Ishikawa (cell line): ENCODE measurements at regions not wholly inside any gene's neighbourhood (a gene's known extent, or its start where the extent isn't known, plus 50 kb on each side); places are given as distances from the start of the nearest gene placed in this dataset.

Source experiments
- CEBPB ChIP-seq: IDR thresholded peaks from 2 replicates; pipeline ENCODE4 v1.6.1; 2012
- CREB1 ChIP-seq: IDR thresholded peaks from 2 replicates; pipeline ENCODE4 v1.6.1; 2012; ENCODE audit warnings: low read depth
- EGR1 ChIP-seq: IDR thresholded peaks from 2 replicates; pipeline ENCODE4 v1.6.1; 2012
- EP300 ChIP-seq: IDR thresholded peaks from 2 replicates; pipeline ENCODE4 v1.6.1; 2012; ENCODE audit warnings: borderline replicate concordance
- FOXM1 ChIP-seq: IDR thresholded peaks from 2 replicates; pipeline ENCODE4 v1.6.1; 2012; ENCODE audit warnings: low read depth, borderline replicate concordance
- MAX ChIP-seq: IDR thresholded peaks from 2 replicates; pipeline ENCODE4 v1.6.1; 2012
- NFIC ChIP-seq: IDR thresholded peaks from 2 replicates; pipeline ENCODE4 v1.6.1; 2012
- RAD21 ChIP-seq: IDR thresholded peaks from 2 replicates; pipeline ENCODE4 v1.6.1; 2012; ENCODE audit warnings: low read depth
- REST ChIP-seq: IDR thresholded peaks from 2 replicates; pipeline ENCODE4 v1.6.1; 2012; ENCODE audit warnings: low read depth, mild to moderate bottlenecking
- TAF1 ChIP-seq: IDR thresholded peaks from 2 replicates; pipeline ENCODE4 v1.6.1; 2012; ENCODE audit warnings: low read depth, mild to moderate bottlenecking
- TCF12 ChIP-seq: IDR thresholded peaks from 2 replicates; pipeline ENCODE4 v1.6.1; 2012; ENCODE audit warnings: low read depth
- TEAD4 ChIP-seq: IDR thresholded peaks from 2 replicates; pipeline ENCODE4 v1.6.1; 2012
- USF1 ChIP-seq: IDR thresholded peaks from 2 replicates; pipeline ENCODE4 v1.6.1; 2012
- YY1 ChIP-seq: IDR thresholded peaks from 2 replicates; pipeline ENCODE4 v1.6.1; 2012; ENCODE audit warnings: low read depth
- ZBTB7A ChIP-seq: IDR thresholded peaks from 2 replicates; pipeline ENCODE4 v1.6.1; 2012; ENCODE audit warnings: low read depth

DNA sequence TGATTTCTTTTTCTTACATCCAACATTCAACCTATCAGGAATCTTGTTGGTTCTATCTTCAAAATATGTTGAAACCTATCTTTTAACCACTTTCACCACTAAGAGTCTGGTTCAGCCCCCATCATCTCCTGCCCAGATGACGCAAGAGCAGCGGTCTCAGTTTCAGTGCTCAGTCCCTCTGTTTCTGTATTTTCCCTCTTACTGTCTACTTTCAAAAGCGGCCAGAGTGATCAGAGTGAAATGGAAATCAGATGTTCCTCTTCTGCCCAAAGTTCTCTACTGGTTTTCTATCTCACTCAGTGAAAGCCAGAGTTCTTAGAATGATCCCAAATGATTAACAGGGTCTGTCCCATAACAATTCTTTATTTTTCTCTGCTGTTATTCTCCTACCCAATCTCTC, 147.9 kb upstream of the PDE7B start:
- no peak for TF ChIP-seq RAD21
- no peak for TF ChIP-seq USF1
- TF ChIP-seq REST, result no peak
- TF ChIP-seq FOXM1, result no peak
- TF ChIP-seq CEBPB, result no peak
- TF ChIP-seq MAX, result no peak
- TF ChIP-seq YY1, result no peak
- no peak for TF ChIP-seq TCF12
- no peak for TF ChIP-seq NFIC
- no peak for TF ChIP-seq EP300
- no peak for TF ChIP-seq TAF1
- TF ChIP-seq EGR1, result no peak
- TF ChIP-seq ZBTB7A, result no peak

- TF ChIP-seq RAD21, result no peak
Measured at GRCh38 chr6:135707426-135707825, 144.1 kb upstream of the PDE7B start.

DNA sequence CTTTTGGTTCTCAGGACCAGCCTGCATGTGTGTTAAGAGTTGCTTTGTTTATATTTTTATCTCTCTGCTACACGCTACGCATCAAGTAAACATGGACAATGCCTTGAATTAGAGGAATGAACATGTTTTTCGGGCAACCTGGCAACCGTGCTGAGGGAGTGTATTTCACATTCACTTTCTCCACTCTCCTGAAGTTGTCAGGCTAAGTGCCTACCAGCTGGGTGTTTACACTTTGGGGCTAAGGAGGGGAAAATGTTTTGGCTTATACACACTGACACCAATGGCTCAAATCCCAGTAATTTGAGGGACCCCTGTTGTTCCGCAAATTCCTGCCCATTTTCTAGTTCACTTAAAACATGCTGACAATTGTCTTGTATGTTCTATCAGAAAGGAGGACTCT, 141.5 kb upstream of the PDE7B start:
- no peak for TF ChIP-seq TAF1
- TF ChIP-seq NFIC, result no peak
- no peak for TF ChIP-seq CEBPB
- no peak for TF ChIP-seq FOXM1
- TF ChIP-seq TEAD4, result no peak
- TF ChIP-seq MAX, result no peak
- TF ChIP-seq EP300, result no peak
- no peak for TF ChIP-seq EGR1
- no peak for TF ChIP-seq USF1
- TF ChIP-seq CREB1, result no peak
- TF ChIP-seq YY1, result no peak
- no peak for TF ChIP-seq TCF12
- no peak for TF ChIP-seq REST
- TF ChIP-seq ZBTB7A, result no peak
- no peak for TF ChIP-seq RAD21

DNA sequence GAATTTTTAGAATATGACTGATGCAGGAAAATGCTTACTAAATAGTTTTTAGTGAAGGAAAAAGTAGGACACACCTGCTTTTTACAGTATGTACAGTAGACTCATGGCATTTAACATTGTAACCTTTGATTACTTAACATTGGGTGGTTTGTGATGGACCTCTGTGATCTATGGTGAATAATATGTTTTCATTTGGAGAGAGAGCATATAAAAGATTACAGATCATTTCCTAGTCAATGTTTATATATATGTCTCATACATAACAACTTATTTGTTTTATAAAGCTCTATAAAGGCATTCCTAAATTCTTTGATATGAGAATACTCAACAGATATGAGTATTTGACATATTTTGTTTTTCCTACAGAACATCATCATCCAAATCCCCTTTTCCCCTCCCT, 129.3 kb upstream of the PDE7B start:
- TF ChIP-seq REST (no peak), ZBTB7A (no peak), TEAD4 (no peak)

DNA sequence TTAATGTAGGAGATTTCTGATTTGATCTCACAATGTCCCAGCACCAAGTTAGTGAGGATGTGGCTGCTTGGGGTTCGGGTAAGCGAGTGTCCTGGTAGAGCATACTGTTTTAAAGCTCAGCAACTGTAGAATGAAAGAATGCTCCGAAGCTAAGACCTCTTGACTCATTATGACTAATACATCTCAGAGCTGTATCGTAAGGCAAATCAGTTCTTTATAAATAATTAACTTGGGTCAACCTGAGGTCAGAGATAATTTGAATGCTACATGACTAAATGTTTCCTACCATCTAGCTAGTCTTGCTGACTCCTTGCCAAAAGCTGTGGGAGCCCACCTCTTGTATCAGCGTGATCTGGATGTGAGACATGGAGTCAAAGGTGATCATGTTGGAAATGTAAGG, 128.8 kb upstream of the PDE7B start:
- no peak for TF ChIP-seq CEBPB
- TF ChIP-seq MAX, result no peak

DNA sequence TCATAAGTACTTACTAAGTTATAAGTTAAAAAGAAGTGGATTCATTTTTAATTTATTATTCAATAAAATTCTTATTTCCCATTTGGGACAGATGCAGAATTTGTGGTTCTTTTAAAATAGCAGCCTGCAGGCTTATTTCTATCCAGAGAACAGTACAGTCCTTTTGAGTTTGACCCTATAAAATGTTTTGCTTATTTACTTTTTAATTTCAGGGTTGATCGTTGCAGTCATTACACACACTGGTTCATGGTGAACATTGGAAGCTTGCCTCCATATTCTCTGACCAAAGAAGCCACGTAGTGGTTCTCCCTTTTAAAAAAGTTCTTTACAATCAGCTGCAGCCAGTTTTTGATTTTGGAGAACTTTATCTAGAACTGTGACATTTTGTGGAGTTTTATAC, 122.9 kb upstream of the PDE7B start:
- no peak for TF ChIP-seq TAF1
- no peak for TF ChIP-seq YY1
- no peak for TF ChIP-seq RAD21
- TF ChIP-seq ZBTB7A, result no peak
- TF ChIP-seq MAX, result no peak
- no peak for TF ChIP-seq CEBPB
- no peak for TF ChIP-seq NFIC
- TF ChIP-seq CREB1, result no peak
- no peak for TF ChIP-seq FOXM1
- TF ChIP-seq EGR1, result no peak
- no peak for TF ChIP-seq EP300
- no peak for TF ChIP-seq REST
- no peak for TF ChIP-seq TEAD4
- no peak for TF ChIP-seq TCF12
